ENCODE measurements at regions not wholly inside any gene's neighbourhood (a gene's known extent, or its start where the extent isn't known, plus 50 kb on each side); places are given as distances from the start of the nearest gene placed in this dataset.

GRCh38 chr10:113285305-113285704 lies 267.5 kb upstream of the HABP2 start:
- H3K9me3 ChIP-seq, result peaks cover 2% of the 10 kb centered on the region; the same call in 1 of the 2 replicates
- no peak for TF ChIP-seq Cebpa-rat (IDR thresholded peaks at IDR 0.05)
- H3K4me3 ChIP-seq, result no peak overlapping the region
- no peaks in the 10 kb centered on the region for H4K20me1 ChIP-seq
- no peaks in the 10 kb centered on the region for H3K27me3 ChIP-seq
- no peak overlapping the region for H3K27ac ChIP-seq
- no peak overlapping the region for H3K4me2 ChIP-seq
- H3K4me1 ChIP-seq, result no peaks in the 10 kb centered on the region
- H3K36me3 ChIP-seq, result no peaks in the 10 kb centered on the region
- no peak overlapping the region for H3K9ac ChIP-seq

- Histone ChIP-seq H3K4me2 (no peak overlapping the region), H3K36me3 (no peaks in the 10 kb centered on the region), H3K4me3 (no peak overlapping the region), H4K20me1 (no peaks in the 10 kb centered on the region), H3K4me1 (no peaks in the 10 kb centered on the region), H3K9me3 (no peaks in the 10 kb centered on the region), H3K27me3 (no peaks in the 10 kb centered on the region), H3K9ac (no peak overlapping the region), H3K27ac (no peak overlapping the region)
- no peak for TF ChIP-seq Cebpa-rat (IDR thresholded peaks at IDR 0.05)
Observed at GRCh38 chr10:113287592-113287991, 265.3 kb upstream of the HABP2 start.

GRCh38 chr10:113290137-113290536 lies 262.7 kb upstream of the HABP2 start:
- no peaks in the 10 kb centered on the region for H3K9me3 ChIP-seq

DNA sequence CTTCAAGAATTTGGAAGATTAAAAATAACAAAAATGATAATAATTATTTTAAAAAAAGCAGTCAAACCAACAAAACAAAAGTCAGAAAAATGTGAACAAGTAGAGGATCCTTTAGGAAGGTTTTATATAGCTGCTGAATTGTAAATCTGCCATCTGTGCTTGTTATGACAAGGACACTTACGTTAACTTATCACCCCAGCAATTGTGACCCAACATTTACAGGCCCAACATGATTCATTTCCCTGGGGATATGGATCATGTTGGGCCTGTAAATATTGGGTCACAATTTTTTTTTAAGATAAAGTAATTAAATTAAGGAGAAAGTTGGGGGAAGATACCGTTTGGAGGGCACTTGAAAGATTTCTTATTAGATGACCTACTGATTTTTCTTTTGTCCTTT lies 261.4 kb upstream of the HABP2 start:
- no peak overlapping the region for H3K27ac ChIP-seq
- H3K36me3 ChIP-seq, result no peaks in the 10 kb centered on the region

More at GRCh38 chr10:113290137-113290536, 262.7 kb upstream of the HABP2 start:
- no peaks in the 10 kb centered on the region for H3K4me1 ChIP-seq
- no peaks in the 10 kb centered on the region for H3K36me3 ChIP-seq
- no peaks in the 10 kb centered on the region for H3K27me3 ChIP-seq
- no peak overlapping the region for H3K27ac ChIP-seq
- no peak overlapping the region for H3K9ac ChIP-seq
- no peak overlapping the region for H3K4me3 ChIP-seq
- H3K4me2 ChIP-seq, result no peak overlapping the region
- TF ChIP-seq Cebpa-rat (IDR thresholded peaks at IDR 0.05), result no peak
- no peaks in the 10 kb centered on the region for H4K20me1 ChIP-seq

DNA sequence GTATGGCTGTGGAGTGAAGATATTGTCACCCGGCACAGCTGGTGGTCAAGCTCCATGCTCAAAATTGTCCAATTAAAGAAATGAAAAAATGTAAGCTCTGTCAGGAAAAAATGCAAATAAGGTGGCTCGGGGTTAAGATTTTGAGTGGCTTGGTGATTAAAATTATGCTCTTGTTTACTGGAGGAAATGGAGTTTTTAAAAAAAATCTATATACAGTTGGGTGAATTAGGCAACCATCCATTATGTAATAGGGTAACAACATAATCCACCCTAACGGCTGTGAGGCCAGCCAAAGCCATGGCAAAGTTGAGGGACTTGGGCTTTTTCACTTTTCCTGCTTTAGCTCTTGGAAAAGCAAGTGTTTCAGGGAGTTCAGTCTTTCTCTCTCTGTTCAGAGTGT lies 260.8 kb upstream of the HABP2 start:
- H3K4me2 ChIP-seq, result no peak overlapping the region
- TF ChIP-seq Cebpa-rat (IDR thresholded peaks at IDR 0.05), result no peak
- H3K27ac ChIP-seq, result no peak overlapping the region
- H3K36me3 ChIP-seq, result no peaks in the 10 kb centered on the region
- no peak overlapping the region for H3K9ac ChIP-seq
- no peak overlapping the region for H3K4me3 ChIP-seq
- H3K27me3 ChIP-seq, result no peaks in the 10 kb centered on the region
- H4K20me1 ChIP-seq, result no peaks in the 10 kb centered on the region
- H3K9me3 ChIP-seq, result no peaks in the 10 kb centered on the region
- H3K4me1 ChIP-seq, result no peaks in the 10 kb centered on the region

More for the DNA sequence above, 261.4 kb upstream of the HABP2 start:
- Histone ChIP-seq H3K4me1 (no peaks in the 10 kb centered on the region), H3K27me3 (no peaks in the 10 kb centered on the region), H4K20me1 (no peaks in the 10 kb centered on the region), H3K9me3 (no peaks in the 10 kb centered on the region), H3K4me3 (no peak overlapping the region), H3K9ac (no peak overlapping the region), H3K4me2 (no peak overlapping the region)
- no peak for TF ChIP-seq Cebpa-rat (IDR thresholded peaks at IDR 0.05)

- H3K36me3 ChIP-seq, result no peaks in the 10 kb centered on the region
- no peaks in the 10 kb centered on the region for H4K20me1 ChIP-seq
- no peak overlapping the region for H3K4me2 ChIP-seq
- H3K4me1 ChIP-seq, result no peaks in the 10 kb centered on the region
- H3K4me3 ChIP-seq, result no peak overlapping the region
- no peaks in the 10 kb centered on the region for H3K9me3 ChIP-seq
- no peaks in the 10 kb centered on the region for H3K27me3 ChIP-seq
- no peak overlapping the region for H3K9ac ChIP-seq
- no peak for TF ChIP-seq Cebpa-rat (IDR thresholded peaks at IDR 0.05)
- no peak overlapping the region for H3K27ac ChIP-seq
Observed at GRCh38 chr10:113292743-113293142, 260.1 kb upstream of the HABP2 start.

DNA sequence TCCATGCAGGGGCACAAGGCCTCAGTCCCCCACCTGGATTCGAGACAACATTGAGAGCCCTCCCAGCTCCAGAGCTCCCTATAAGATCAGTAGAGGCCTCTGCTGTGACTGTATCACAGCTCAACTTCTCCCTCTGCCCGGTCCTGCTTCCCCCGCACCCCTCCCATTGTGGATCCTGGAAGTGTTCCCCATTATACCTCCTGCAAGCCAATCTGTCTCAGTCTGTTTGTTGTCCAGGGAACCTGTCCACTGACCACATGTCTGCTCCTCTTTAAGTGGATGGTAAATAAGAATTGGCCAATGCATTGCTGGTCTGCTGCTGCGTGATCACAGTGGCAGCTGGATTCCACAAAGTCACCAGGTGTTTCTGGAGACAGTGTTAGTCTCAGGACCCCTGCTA lies 259.7 kb upstream of the HABP2 start:
- H3K27ac ChIP-seq, result no peak overlapping the region
- TF ChIP-seq Cebpa-rat (IDR thresholded peaks at IDR 0.05), result no peak

DNA sequence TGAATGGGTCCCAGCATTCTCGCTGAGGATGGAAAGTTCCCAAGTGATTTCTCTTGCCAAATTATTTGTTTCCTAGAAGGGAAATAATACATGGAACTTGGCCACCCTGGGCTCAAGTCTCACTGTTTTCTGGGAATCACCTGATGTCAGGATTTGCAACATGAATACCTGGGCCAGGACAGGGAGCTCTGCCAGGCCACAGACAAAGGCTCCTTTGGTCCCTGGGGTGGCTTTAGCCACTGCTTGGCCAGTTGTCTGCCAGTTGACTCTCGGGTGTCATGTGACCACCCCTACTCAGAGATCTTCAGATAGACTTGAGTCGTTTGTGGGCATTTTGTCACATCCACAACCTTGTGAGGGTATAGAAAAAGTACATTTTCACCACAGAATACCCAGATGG lies 258.0 kb upstream of the HABP2 start:
- no peaks in the 10 kb centered on the region for H3K36me3 ChIP-seq
- TF ChIP-seq Cebpa-rat (IDR thresholded peaks at IDR 0.05), result no peak
- no peaks in the 10 kb centered on the region for H4K20me1 ChIP-seq
- H3K9ac ChIP-seq, result no peak overlapping the region
- 0 out of 2 replicates have a peak, but pooled peaks cover 2% of the 10 kb centered on the region for H3K4me1 ChIP-seq
- no peaks in the 10 kb centered on the region for H3K27me3 ChIP-seq
- no peak overlapping the region for H3K4me3 ChIP-seq
- no peak overlapping the region for H3K27ac ChIP-seq
- H3K4me2 ChIP-seq, result no peak overlapping the region
- no peaks in the 10 kb centered on the region for H3K9me3 ChIP-seq

More for the DNA sequence above, 259.7 kb upstream of the HABP2 start:
- H3K9me3 ChIP-seq, result no peaks in the 10 kb centered on the region
- no peaks in the 10 kb centered on the region for H3K27me3 ChIP-seq
- H3K36me3 ChIP-seq, result no peaks in the 10 kb centered on the region
- no peaks in the 10 kb centered on the region for H3K4me1 ChIP-seq
- no peak overlapping the region for H3K4me3 ChIP-seq
- H3K4me2 ChIP-seq, result no peak overlapping the region
- H4K20me1 ChIP-seq, result no peaks in the 10 kb centered on the region
- H3K9ac ChIP-seq, result no peak overlapping the region

GRCh38 chr10:113297226-113297625 lies 255.6 kb upstream of the HABP2 start:
- Histone ChIP-seq H3K9ac (no peak overlapping the region), H3K4me2 (no peak overlapping the region), H3K27me3 (no peaks in the 10 kb centered on the region)

GRCh38 chr10:113298616-113299015 lies 254.2 kb upstream of the HABP2 start:
- Histone ChIP-seq H3K9ac (no peak overlapping the region), H3K4me2 (no peak overlapping the region), H3K9me3 (no peaks in the 10 kb centered on the region), H3K4me3 (no peak overlapping the region), H4K20me1 (no peaks in the 10 kb centered on the region), H3K36me3 (no peaks in the 10 kb centered on the region), H3K27ac (no peak overlapping the region), H3K4me1 (peaks cover 18% of the 10 kb centered on the region), H3K27me3 (no peaks in the 10 kb centered on the region)
- no peak for TF ChIP-seq Cebpa-rat (IDR thresholded peaks at IDR 0.05)

More at GRCh38 chr10:113297226-113297625, 255.6 kb upstream of the HABP2 start:
- Histone ChIP-seq H3K4me1 (peaks cover 18% of the 10 kb centered on the region), H4K20me1 (no peaks in the 10 kb centered on the region), H3K4me3 (no peak overlapping the region), H3K9me3 (no peaks in the 10 kb centered on the region), H3K36me3 (no peaks in the 10 kb centered on the region), H3K27ac (no peak overlapping the region)
- no peak for TF ChIP-seq Cebpa-rat (IDR thresholded peaks at IDR 0.05)

DNA sequence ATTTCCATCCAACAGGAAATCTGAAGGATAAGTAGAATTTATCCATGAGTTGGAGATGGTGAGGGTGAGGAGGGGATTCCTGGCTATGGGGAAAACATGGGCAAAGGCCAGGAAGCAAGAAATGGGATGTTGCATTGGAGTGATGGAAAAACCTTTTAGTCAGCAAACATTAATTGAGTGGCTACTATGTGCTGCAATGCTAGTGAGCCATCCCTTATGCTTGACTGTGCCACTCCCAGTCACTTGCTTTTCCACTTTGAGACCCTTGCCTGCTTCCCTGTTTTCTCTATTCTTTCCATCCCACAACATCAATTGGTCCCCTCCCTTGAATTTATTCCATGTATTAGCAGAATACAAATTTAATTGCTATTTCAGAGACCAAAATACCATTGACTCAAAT lies 252.7 kb upstream of the HABP2 start:
- Histone ChIP-seq H3K9ac (no peak overlapping the region), H4K20me1 (no peaks in the 10 kb centered on the region), H3K36me3 (no peaks in the 10 kb centered on the region), H3K27me3 (no peaks in the 10 kb centered on the region), H3K9me3 (no peaks in the 10 kb centered on the region), H3K27ac (no peak overlapping the region), H3K4me3 (no peak overlapping the region), H3K4me1 (peaks cover 18% of the 10 kb centered on the region), H3K4me2 (peak overlapping the region; percentile 33)
- no peak for TF ChIP-seq Cebpa-rat (IDR thresholded peaks at IDR 0.05)

Measured in BLaER1 (cell line).